Psoas muscle (tissue), 7 donors: ENCODE measurements at regions not wholly inside any gene's neighbourhood (a gene's known extent, or its start where the extent isn't known, plus 50 kb on each side); places are given as distances from the start of the nearest gene placed in this dataset.
"Not testable (repeated sequence)": the region's sequence is repeated elsewhere in the genome, so short reads cannot be mapped to it uniquely, and the experiment has no call there.

Source experiments
- ATAC-seq, 4 donors: fragments of 200-7000 bp; cut with Tn5 transposase; one replicate each; pipeline ENCODE4 v1.9.1; 2020; ENCODE audit warnings: moderate library complexity in 3 of 4, mild to moderate bottlenecking in 2 of 4
- DNase-seq, 2 donors: peaks; one replicate each; pipeline ENCODE4 v3.0.0-alpha.2; 2020
- H3K27ac ChIP-seq: fragments of 200-600 bp; one replicate; pipeline ENCODE4 v1.8.0; 2022
- H3K27me3 ChIP-seq, 3 donors: fragments of 200-600 bp in 1 of 3; one replicate each; pipeline versions ENCODE4 v1.6.1 to v1.8.0; 2013 to 2022; ENCODE audit warnings: low read length in 2 of 3, mild to moderate bottlenecking in 2 of 3, moderate library complexity in 1 of 3; ENCODE audit not compliant: insufficient read depth in 3 of 3
- H3K36me3 ChIP-seq, 2 donors: fragments of 200-600 bp in 1 of 2; one replicate each; pipeline versions ENCODE4 v1.6.1 to v1.8.0; 2013 to 2022; ENCODE audit warnings: low read depth in 1 of 2, mild to moderate bottlenecking in 1 of 2, moderate library complexity in 1 of 2; ENCODE audit not compliant: insufficient read depth in 1 of 2
- H3K4me1 ChIP-seq: fragments of 200-600 bp; one replicate; pipeline ENCODE4 v1.8.0; 2022
- H3K4me3 ChIP-seq: fragments of 200-600 bp; one replicate; pipeline ENCODE4 v1.8.0; 2022; ENCODE audit warnings: mild to moderate bottlenecking
- H3K9me3 ChIP-seq: fragments of 200-600 bp; one replicate; pipeline ENCODE4 v1.8.0; 2022
- CTCF ChIP-seq: fragments of 200-600 bp; IDR thresholded peaks from one replicate; pipeline ENCODE4 v1.8.0; 2022; ENCODE audit warnings: antibody characterized with exemption
- WGBS, 3 donors: extraction: QIAGEN DNeasy Blood & Tissue Kit; methylation state at CpG; one replicate each; pipeline versions ENCODE4 v1.1.6 to v1.1.7; 2013; 5-methylcytosine and 5-hydroxymethylcytosine counted together
- intact Hi-C, 2 donors: fragments of 100-400 bp; cut with DNase I; formaldehyde crosslinking; loops; one replicate each; pipeline versions ENCODE4 v1.11.0 to v1.14.2; 2022
- donor health status: healthy with polysubstance abuse.
- donor health status: DM: no; HTN: no; CAD: no; lungs with moderate emphysema.
- donor health status: Bipolar disorder and iron deficiency.
- donor health status: healthy.
- donor health status: DM: yes; HTN: yes; CAD: no.
- donor health status: DM: no; HTN: no; CAD: no.
- donor health status: DM: yes; HTN: yes; CAD: no.

- no peaks in the 10 kb centered on the region for H3K9me3 ChIP-seq
- DNase-seq (no peak), ATAC-seq (no peak)
- intact Hi-C loops = no loop called here
- no peak overlapping the region for H3K4me3 ChIP-seq
- WGBS, 3 donors = 71 to 80% (median 78%) methylated on average over 5 of the region's 5 CpGs
- H3K36me3 ChIP-seq = peaks cover 0 to 54% of the 10 kb centered on the region in 2 donors
- peaks cover 41% of the 10 kb centered on the region for H3K4me1 ChIP-seq
- TF ChIP-seq CTCF = no peak
- no peaks in the 10 kb centered on the region for H3K27me3 ChIP-seq
- H3K27ac ChIP-seq = peak overlapping the region; percentile 92
Observed at GRCh38 chr1:184820956-184821355, 66.3 kb upstream of the EDEM3 start.

- peaks cover 0 to 54% of the 10 kb centered on the region in 2 donors for H3K36me3 ChIP-seq
- no peak overlapping the region for H3K4me3 ChIP-seq
- TF ChIP-seq CTCF = no peak
- WGBS, 3 donors = 75 to 78% (median 77%) methylated on average over 7 of the region's 7 CpGs
- peak overlapping the region; percentile 10 for H3K27ac ChIP-seq
- H3K4me1 ChIP-seq = peaks cover 35% of the 10 kb centered on the region
- ATAC-seq = no peak
- no peaks in the 10 kb centered on the region for H3K27me3 ChIP-seq
- intact Hi-C loops = no loop called here
- DNase-seq = no peak
- H3K9me3 ChIP-seq = no peaks in the 10 kb centered on the region
Observed at GRCh38 chr1:184820218-184820750, 65.6 kb upstream of the EDEM3 start.

GRCh38 chr1:184818646-184819045 is 64.0 kb upstream of the EDEM3 start:
- DNase-seq (no peak), ATAC-seq (no peak)
- H3K27me3 ChIP-seq = no peaks in the 10 kb centered on the region
- intact Hi-C loops = no loop called here
- no peak overlapping the region for H3K27ac ChIP-seq
- peaks cover 18% of the 10 kb centered on the region for H3K4me1 ChIP-seq
- no peak overlapping the region for H3K4me3 ChIP-seq
- TF ChIP-seq CTCF = no peak
- peaks cover 0 to 54% of the 10 kb centered on the region in 2 donors for H3K36me3 ChIP-seq
- H3K9me3 ChIP-seq = no peaks in the 10 kb centered on the region
- 82 to 92% (median 88%) methylated on average over 7 of the region's 7 CpGs for WGBS, 3 donors

- H3K27me3 ChIP-seq, intact Hi-C loops, H3K27ac ChIP-seq, H3K9me3 ChIP-seq, ATAC-seq, H3K4me1 ChIP-seq, DNase-seq, H3K4me3 ChIP-seq: not testable (repeated sequence)
- 48 to 96% (median 87%) methylated on average over 1 to 2 of the region's 2 CpGs for WGBS, 3 donors
- peaks cover 0 to 44% of the 10 kb centered on the region in 2 donors for H3K36me3 ChIP-seq
Observed at GRCh38 chr1:184817003-184817402, 62.3 kb upstream of the EDEM3 start.

GRCh38 chr1:184813528-184814089 is 59.0 kb upstream of the EDEM3 start:
- Histone ChIP-seq H3K4me3 (no peak overlapping the region), H3K27me3 (no peaks in the 10 kb centered on the region), H3K9me3 (no peaks in the 10 kb centered on the region), H3K4me1 (peaks cover 11% of the 10 kb centered on the region), H3K27ac (peak overlapping the region; percentile 79), H3K36me3 (peaks cover 0 to 19% of the 10 kb centered on the region in 2 donors)
- intact Hi-C loops = no loop called here
- DNase-seq (no peak), ATAC-seq (no peak)
- WGBS, 3 donors = 91 to 97% (median 94%) methylated on average over 2 of the region's 2 CpGs
- TF ChIP-seq CTCF = no peak
